K562 (cell line): ENCODE measurements at regions not wholly inside any gene's neighbourhood (a gene's known extent, or its start where the extent isn't known, plus 50 kb on each side); places are given as distances from the start of the nearest gene placed in this dataset.

Experiments
- ATAC-seq: fragments of 200-7000 bp; cut with Tn5 transposase; 3 replicates; pipeline ENCODE4 v1.9.1; 2020; ENCODE audit warnings: moderate library complexity
- BruUV-seq: library from RNA; stranded (reverse); fragments of 400-500 nt; replicated peaks from 2 replicates; lab custom pipeline; 2021; lab: Mats Ljungman, UMichigan
- CTCF ChIA-PET: fragments of 300-600 bp; formaldehyde crosslinking; extraction: SDS; loops from one replicate; lab custom pipeline; 2021; ENCODE audit warnings: low intra/inter-chr PET ratio; lab: Yijun Ruan, JAX
- POLR2A ChIA-PET: fragments of 300-600, 350-650 bp; sonication (Branson Sonifier 250); formaldehyde crosslinking; extraction: SDS; loops from one replicate; lab custom pipeline; 2021; ENCODE audit warnings: antibody characterized with exemption, inconsistent platforms; lab: Yijun Ruan, JAX
- DNase-seq, 4 experiments: peaks; one replicate each; pipeline versions ENCODE4 v3.0.0 to v3.0.0-alpha.2; 2011 to 2018; ENCODE audit warnings: low spot score in 3 of 4, mixed read lengths in 3 of 4; ENCODE audit errors: extremely low read depth in 1 of 4
- FAIRE-seq: peaks from 2 replicates; lab custom pipeline; 2011; peaks lifted over from hg19 to GRCh38; lab: Jason Lieb, UNC
- H2AFZ ChIP-seq: 2 replicates; pipeline ENCODE4 v1.6.0; 2011; ENCODE audit warnings: low read depth, low read length, control low read depth, inconsistent platforms
- H3K27ac ChIP-seq: fragments of 200-600 bp; 3 replicates; pipeline ENCODE4 v1.8.0; 2011; ENCODE audit warnings: low read depth, mild to moderate bottlenecking, control low read depth, inconsistent platforms, low read length, moderate library complexity, mixed read lengths; ENCODE audit errors: extremely low read depth
- H3K27me3 ChIP-seq, 2 experiments: fragments of 300-600 bp in 1 of 2; 2 replicates in 1 of 2; 3 replicates in 1 of 2; pipeline versions ENCODE4 v1.6.0 to v1.8.0; 2011; ENCODE audit warnings: inconsistent platforms in 2 of 2, low read length in 2 of 2, mild to moderate bottlenecking in 1 of 2, mixed read lengths in 1 of 2, moderate library complexity in 1 of 2; ENCODE audit not compliant: control insufficient read depth in 2 of 2, insufficient read depth in 2 of 2
- H3K36me3 ChIP-seq: fragments of 300-600 bp; 3 replicates; pipeline ENCODE4 v1.8.0; 2011; ENCODE audit warnings: mild to moderate bottlenecking, low read length, inconsistent platforms; ENCODE audit not compliant: control insufficient read depth, insufficient read depth
- H3K4me1 ChIP-seq, 2 experiments: fragments of 200-600 bp in 1 of 2; replicated peaks in 1 of 2; 2 replicates in 1 of 2; 3 replicates in 1 of 2; pipeline versions ENCODE4 v1.5.1 to v1.8.0; 2011; ENCODE audit warnings: inconsistent platforms in 2 of 2, low read length in 2 of 2, mild to moderate bottlenecking in 1 of 2, mixed read lengths in 1 of 2, moderate library complexity in 1 of 2; ENCODE audit not compliant: control insufficient read depth in 2 of 2, insufficient read depth in 2 of 2
- H3K4me2 ChIP-seq: 2 replicates; pipeline ENCODE4 v1.6.1; 2011; ENCODE audit warnings: low read length, control low read depth, inconsistent platforms, mixed read lengths; ENCODE audit not compliant: insufficient read depth
- H3K4me3 ChIP-seq: fragments of 200-600 bp; sonication (generic), shearing (Covaris generic); 2 replicates; pipeline ENCODE4 v1.5.1; 2016; ENCODE audit warnings: control low read depth, inconsistent platforms
- H3K79me2 ChIP-seq: fragments of 200-600 bp; 3 replicates; pipeline ENCODE4 v1.8.0; 2011; ENCODE audit warnings: low read length, inconsistent platforms; ENCODE audit not compliant: control insufficient read depth, insufficient read depth
- H3K9ac ChIP-seq, 2 experiments: 2 replicates each; pipeline versions ENCODE4 v1.6.0 to v1.6.1; 2011; ENCODE audit warnings: low read depth in 2 of 2, low read length in 2 of 2, control low read depth in 1 of 2, inconsistent platforms in 1 of 2, mild to moderate bottlenecking in 1 of 2, mixed read lengths in 1 of 2; ENCODE audit not compliant: insufficient read depth in 1 of 2
- H3K9me1 ChIP-seq: one replicate; pipeline ENCODE4 v1.6.0; 2011; ENCODE audit warnings: inconsistent platforms, mild to moderate bottlenecking, low read length, moderate library complexity; ENCODE audit not compliant: control insufficient read depth, insufficient read depth
- H3K9me3 ChIP-seq: replicated peaks from 2 replicates; pipeline ENCODE4 v1.5.1; 2011; ENCODE audit warnings: low read depth, low read length, inconsistent platforms; ENCODE audit not compliant: control insufficient read depth, insufficient read depth
- H4K20me1 ChIP-seq: replicated peaks from 2 replicates; pipeline ENCODE4 v1.6.1; 2011; ENCODE audit warnings: low read length, inconsistent platforms, mixed read lengths; ENCODE audit not compliant: control insufficient read depth, insufficient read depth
- ATF7 ChIP-seq: fragments of 450-650 bp; IDR thresholded peaks from 2 replicates; pipeline ENCODE4 v1.7.1; 2014; ENCODE audit warnings: mild to moderate bottlenecking, moderate library complexity
- BDP1 ChIP-seq: IDR thresholded peaks from 3 replicates; pipeline ENCODE4 v1.6.1; 2011; ENCODE audit not compliant: insufficient read length, insufficient read depth
- CBX2 ChIP-seq: fragments of 200-600 bp; sonication (generic); IDR thresholded peaks from one replicate; pipeline ENCODE4 v1.6.1; 2012; ENCODE audit warnings: mild to moderate bottlenecking, low read length, inconsistent platforms; ENCODE audit not compliant: insufficient read depth, poor library complexity, severe bottlenecking
- CEBPB ChIP-seq: fragments of 450-650 bp; IDR thresholded peaks from 2 replicates; pipeline ENCODE4 v1.6.1; 2016; ENCODE audit warnings: missing genetic modification characterization, missing compliant biosample characterization
- FOXK1 ChIP-seq: sonication (generic); formaldehyde crosslinking; IDR thresholded peaks from 2 replicates; pipeline ENCODE4 v1.8.0; 2022; ENCODE audit warnings: missing genetic modification reagents, mild to moderate bottlenecking, borderline replicate concordance
- FUS ChIP-seq: fragments of 200-400 bp; formaldehyde crosslinking; optimal IDR thresholded peaks from 2 replicates; pipeline ENCODE3; 2017; ENCODE audit warnings: low read depth, low read length
- HLTF ChIP-seq: fragments of 450-650 bp; IDR thresholded peaks from 2 replicates; pipeline ENCODE4 v1.6.1; 2016
- KHSRP ChIP-seq: fragments of 450-650 bp; IDR thresholded peaks from 2 replicates; pipeline ENCODE4 v1.6.1; 2017
- MED1 ChIP-seq: sonication (generic); formaldehyde crosslinking; IDR thresholded peaks from 2 replicates; pipeline ENCODE4 v1.8.1; 2023; ENCODE audit warnings: missing genetic modification reagents, borderline replicate concordance
- NCOR1 ChIP-seq: fragments of 450-650 bp; IDR thresholded peaks from 2 replicates; pipeline ENCODE4 v1.6.1; 2016; ENCODE audit warnings: mild to moderate bottlenecking, moderate library complexity
- RBFOX2 ChIP-seq: fragments of 200-400 bp; formaldehyde crosslinking; IDR thresholded peaks from 2 replicates; pipeline ENCODE4 v1.6.1; 2017; ENCODE audit warnings: low read depth, mild to moderate bottlenecking, low read length, moderate library complexity
- TBL1XR1 ChIP-seq, 2 experiments: IDR thresholded peaks; 2 replicates each; pipeline ENCODE4 v1.6.1; 2012; ENCODE audit warnings: improper control_type of control experiment in 2 of 2, low read length in 2 of 2, mild to moderate bottlenecking in 1 of 2
- ZNF408 ChIP-seq: fragments of 250-450 bp; sonication (Bioruptor Pico); IDR thresholded peaks from 2 replicates; pipeline ENCODE4 v1.4.0; 2020; ENCODE audit warnings: low read depth, mild to moderate bottlenecking, moderate library complexity
- WGBS: fragments of 100-300 bp; shearing (Covaris generic); methylation state at CpG from one replicate; pipeline ENCODE4 v1.1.6; 2016; ENCODE audit warnings: low coverage, mixed read lengths; ENCODE audit not compliant: insufficient coverage; ENCODE audit errors: missing lambda C conversion rate; 5-methylcytosine and 5-hydroxymethylcytosine counted together
- in situ Hi-C: fragments of 300-500 bp; cut with MboI; formaldehyde crosslinking; loops from 4 replicates; pipeline ENCODE4 v1.15.0; 2018; ENCODE audit warnings: inconsistent platforms, mixed read lengths
- intact Hi-C: fragments of 100-400 bp; cut with micrococcal nuclease; formaldehyde crosslinking; loops from 2 replicates; pipeline ENCODE4 v1.14.2; 2022
- TF ChIP-seq, protein P1 (sequence below): fragments of 250-450 bp; sonication (Bioruptor Pico); IDR thresholded peaks from 2 replicates; pipeline ENCODE4 v1.8.0; 2021; ENCODE audit warnings: moderate library complexity, mild to moderate bottlenecking, inconsistent platforms
- TF ChIP-seq, protein P2 (sequence below): fragments of 200-800 bp; sonication (Bioruptor generic); IDR thresholded peaks from 2 replicates; pipeline ENCODE4 v1.6.1; 2017; ENCODE audit warnings: missing genetic modification characterization, missing compliant biosample characterization

- FAIRE-seq: no peak
- POLR2A ChIA-PET: no interaction called here
Measured at GRCh38 chr4:19832411-19832810, 419.3 kb upstream of the SLIT2 start.

More at GRCh38 chr4:19832411-19832810, 419.3 kb upstream of the SLIT2 start:
- in situ Hi-C loops: no loop called here
- no peak overlapping the region for H3K27ac ChIP-seq
- no peak overlapping the region for H3K4me2 ChIP-seq
- H3K4me3 ChIP-seq: no peak overlapping the region
- no peaks in the 10 kb centered on the region for H3K27me3 ChIP-seq
- H3K9ac ChIP-seq: no peak overlapping the region
- ATAC-seq: no peak
- DNase-seq: no peak
- H3K79me2 ChIP-seq: no peaks in the 10 kb centered on the region
- no TSS peak for BruUV-seq
- no peaks in the 10 kb centered on the region for H3K9me1 ChIP-seq
- TF ChIP-seq ZNF408 (no peak), FOXK1 (CRISPR knock-in tag) (no peak), MED1 (CRISPR knock-in tag) (no peak), HLTF (no peak), TBL1XR1 (IDR thresholded peaks at IDR 0.05; ENCODE audit: low read length in 2 of 2) (no peak), FUS (no peak), CEBPB (no peak), BDP1 (no peak), ATF7 (no peak), NCOR1 (no peak), CBX2 (no peak), KHSRP (no peak), RBFOX2 (no peak)
- TF ChIP-seq, protein P1, sequence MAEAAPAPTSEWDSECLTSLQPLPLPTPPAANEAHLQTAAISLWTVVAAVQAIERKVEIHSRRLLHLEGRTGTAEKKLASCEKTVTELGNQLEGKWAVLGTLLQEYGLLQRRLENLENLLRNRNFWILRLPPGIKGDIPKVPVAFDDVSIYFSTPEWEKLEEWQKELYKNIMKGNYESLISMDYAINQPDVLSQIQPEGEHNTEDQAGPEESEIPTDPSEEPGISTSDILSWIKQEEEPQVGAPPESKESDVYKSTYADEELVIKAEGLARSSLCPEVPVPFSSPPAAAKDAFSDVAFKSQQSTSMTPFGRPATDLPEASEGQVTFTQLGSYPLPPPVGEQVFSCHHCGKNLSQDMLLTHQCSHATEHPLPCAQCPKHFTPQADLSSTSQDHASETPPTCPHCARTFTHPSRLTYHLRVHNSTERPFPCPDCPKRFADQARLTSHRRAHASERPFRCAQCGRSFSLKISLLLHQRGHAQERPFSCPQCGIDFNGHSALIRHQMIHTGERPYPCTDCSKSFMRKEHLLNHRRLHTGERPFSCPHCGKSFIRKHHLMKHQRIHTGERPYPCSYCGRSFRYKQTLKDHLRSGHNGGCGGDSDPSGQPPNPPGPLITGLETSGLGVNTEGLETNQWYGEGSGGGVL: no peak
- TF ChIP-seq, protein P2, sequence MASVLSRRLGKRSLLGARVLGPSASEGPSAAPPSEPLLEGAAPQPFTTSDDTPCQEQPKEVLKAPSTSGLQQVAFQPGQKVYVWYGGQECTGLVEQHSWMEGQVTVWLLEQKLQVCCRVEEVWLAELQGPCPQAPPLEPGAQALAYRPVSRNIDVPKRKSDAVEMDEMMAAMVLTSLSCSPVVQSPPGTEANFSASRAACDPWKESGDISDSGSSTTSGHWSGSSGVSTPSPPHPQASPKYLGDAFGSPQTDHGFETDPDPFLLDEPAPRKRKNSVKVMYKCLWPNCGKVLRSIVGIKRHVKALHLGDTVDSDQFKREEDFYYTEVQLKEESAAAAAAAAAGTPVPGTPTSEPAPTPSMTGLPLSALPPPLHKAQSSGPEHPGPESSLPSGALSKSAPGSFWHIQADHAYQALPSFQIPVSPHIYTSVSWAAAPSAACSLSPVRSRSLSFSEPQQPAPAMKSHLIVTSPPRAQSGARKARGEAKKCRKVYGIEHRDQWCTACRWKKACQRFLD (CRISPR knock-in tag): no peak
- CTCF ChIA-PET: no interaction called here
- no peak overlapping the region for H2AFZ ChIP-seq
- intact Hi-C loops: no loop called here
- H3K36me3 ChIP-seq: no peaks in the 10 kb centered on the region
- H3K9me3 ChIP-seq: no peaks in the 10 kb centered on the region
- H4K20me1 ChIP-seq: no peaks in the 10 kb centered on the region
- 0% methylated on average over 3 of the region's 3 CpGs for whole genome bisulfite sequencing
- no peaks in the 10 kb centered on the region for H3K4me1 ChIP-seq
